GM18511 (cell line): ENCODE measurements at regions not wholly inside any gene's neighbourhood (a gene's known extent, or its start where the extent isn't known, plus 50 kb on each side); places are given as distances from the start of the nearest gene placed in this dataset.

Experiments used
- ATAC-seq: cut with Tn5 transposase; IDR thresholded peaks from one replicate; pipeline ENCODE4 v1.9.1; 2021; ENCODE audit warnings: mild to moderate bottlenecking, moderate library complexity; ENCODE audit not compliant: unreplicated experiment

GRCh38 chr11:119496469-119496868 is 73.5 kb upstream of the THY1 start:
- ATAC-seq: no peak

GRCh38 chr11:119493712-119494111 is 70.7 kb upstream of the THY1 start:
- ATAC-seq: no peak

DNA sequence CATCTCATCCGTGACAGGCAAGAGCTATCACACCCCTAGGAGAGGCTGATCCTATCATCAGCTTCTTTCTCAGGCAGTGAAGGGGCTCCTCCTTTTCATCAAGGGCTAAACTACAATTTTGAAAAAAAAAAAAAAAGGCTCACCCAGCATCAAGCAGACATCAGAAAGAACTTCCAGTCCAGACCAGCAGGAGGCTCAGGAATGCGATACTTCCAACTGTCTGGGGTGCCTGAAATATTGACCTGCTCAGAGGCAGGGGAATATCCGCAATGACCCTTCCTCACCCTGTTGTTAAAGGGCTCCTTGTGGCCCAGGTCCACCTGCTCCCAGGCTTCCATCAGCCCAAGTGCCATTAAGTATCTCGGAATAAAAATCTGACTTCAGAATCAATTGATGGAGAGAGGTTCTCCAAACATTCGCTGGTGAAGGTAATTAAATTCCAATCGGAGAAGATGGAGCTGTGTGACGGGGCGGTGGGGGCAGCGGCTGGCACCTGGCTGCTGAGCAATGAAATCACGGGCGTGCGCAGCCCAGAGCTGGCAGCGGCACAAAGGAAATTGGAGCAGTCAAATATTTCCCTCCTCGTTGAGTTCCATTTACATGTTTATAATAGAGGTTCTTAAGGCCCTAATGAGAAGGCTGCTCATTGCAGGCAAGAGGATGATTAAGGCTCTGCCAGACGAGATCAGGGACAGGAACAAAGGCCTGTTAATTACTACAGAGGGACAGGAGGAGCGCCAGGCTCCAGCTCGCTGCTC is 69.0 kb upstream of the THY1 start:
- ATAC-seq: no peak

GRCh38 chr11:119490253-119491006 is 67.5 kb upstream of the THY1 start:
- ATAC-seq: no peak

GRCh38 chr11:119489087-119489486 is 66.1 kb upstream of the THY1 start:
- ATAC-seq: no peak

DNA sequence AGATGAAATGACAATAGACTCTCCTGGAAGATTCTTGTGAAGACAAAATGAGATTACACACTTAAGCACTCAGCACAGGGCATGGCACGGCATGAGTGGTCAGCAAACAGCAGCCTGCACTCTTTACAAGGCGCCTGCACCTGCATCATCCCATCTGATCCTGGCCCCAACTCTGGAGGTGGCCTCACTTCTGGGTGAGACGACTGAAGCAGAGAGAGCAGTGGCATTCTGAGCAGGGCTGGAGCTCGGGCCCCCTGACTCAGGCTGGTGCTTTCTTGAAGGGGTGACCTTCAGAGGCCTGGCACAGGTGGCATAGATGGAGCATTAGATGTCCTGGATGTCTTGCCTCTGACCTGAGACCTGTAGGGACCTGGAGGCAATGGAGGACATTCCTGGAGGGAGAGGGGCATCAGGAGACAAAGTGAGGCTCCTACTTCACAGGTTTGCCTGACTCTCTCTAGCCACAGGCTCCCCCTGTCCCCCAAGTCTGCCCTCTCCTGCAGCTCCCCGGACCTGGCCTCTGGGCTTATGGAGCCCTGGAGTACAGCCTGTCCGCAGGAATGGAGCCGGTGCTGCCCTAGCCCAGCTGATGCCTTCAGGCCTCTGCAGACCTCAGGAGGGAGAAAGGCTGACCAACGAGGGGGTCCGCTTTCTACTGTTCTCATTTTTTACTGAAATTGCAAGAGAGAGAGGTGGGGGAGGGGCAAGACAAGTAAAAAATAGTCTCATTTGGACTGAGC is 65.5 kb upstream of the THY1 start:
- ATAC-seq: no peak

- ATAC-seq: no peak
Measured at GRCh38 chr11:119486691-119487259, 63.8 kb upstream of the THY1 start.

- ATAC-seq: no peak
Measured at GRCh38 chr11:119486016-119486415, 63.0 kb upstream of the THY1 start.

GRCh38 chr11:119484741-119485605 is 62.0 kb upstream of the THY1 start:
- no peak for ATAC-seq

DNA sequence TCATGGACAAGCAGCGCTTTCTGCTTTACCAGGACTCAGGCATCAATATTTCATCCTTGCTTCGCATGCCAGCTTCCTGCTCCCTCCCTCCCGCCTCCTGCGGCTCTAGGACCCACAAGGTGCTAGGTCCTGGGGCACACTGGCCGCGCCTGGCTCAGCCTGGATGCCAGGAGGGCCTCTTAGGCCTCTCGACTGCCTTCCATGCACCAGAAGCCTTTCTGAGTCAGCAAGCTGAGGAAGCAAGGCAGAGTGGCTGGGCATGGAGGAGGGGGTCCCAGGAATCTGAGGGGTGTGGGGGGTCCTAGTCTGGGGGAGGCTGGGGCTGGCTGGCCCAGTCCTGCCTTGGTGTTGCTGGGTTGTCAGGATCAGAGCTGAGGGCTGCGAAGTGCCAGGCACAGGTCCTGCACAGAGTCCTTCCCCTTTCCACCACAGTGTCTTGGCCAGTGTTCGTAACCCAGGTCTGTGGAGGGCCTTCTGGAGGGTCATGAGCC is 61.0 kb upstream of the THY1 start:
- no peak for ATAC-seq

GRCh38 chr11:119483341-119483880 is 60.4 kb upstream of the THY1 start:
- ATAC-seq: no peak

GRCh38 chr11:119482521-119483011 is 59.6 kb upstream of the THY1 start:
- no peak for ATAC-seq

GRCh38 chr11:119481667-119482400 is 58.9 kb upstream of the THY1 start:
- ATAC-seq: no peak

GRCh38 chr11:119481021-119481666 is 58.2 kb upstream of the THY1 start:
- ATAC-seq: no peak

DNA sequence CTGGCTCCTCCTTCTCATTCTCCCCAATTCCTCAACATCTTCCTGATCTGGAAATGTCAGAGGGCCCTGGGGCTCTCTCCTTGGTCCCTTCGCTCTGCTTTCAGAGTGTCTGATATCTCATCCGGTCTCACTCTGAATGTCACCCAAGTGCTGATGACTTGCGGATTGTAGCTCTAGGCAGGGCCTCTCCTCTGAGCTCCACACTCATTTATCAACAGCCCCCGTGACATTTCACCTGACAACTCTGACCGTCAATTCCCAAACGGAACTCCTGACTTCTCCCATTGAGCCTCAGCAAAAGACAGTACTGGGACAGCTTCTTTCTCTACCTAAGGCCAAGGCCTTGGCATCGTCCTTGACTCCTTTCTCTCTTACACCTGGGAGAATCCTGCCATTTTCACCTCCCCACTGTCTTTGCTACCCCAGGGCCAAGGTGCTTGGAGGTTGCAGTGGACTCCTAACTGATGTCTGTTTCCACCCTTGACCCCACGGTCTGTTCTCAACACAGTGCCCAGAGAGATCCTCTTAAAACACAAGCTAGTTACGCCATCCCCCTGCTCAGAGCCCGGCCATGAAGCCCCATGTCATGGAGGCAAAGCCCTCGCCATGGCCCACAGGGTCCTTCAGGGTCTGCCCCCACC is 57.5 kb upstream of the THY1 start:
- ATAC-seq: no peak

DNA sequence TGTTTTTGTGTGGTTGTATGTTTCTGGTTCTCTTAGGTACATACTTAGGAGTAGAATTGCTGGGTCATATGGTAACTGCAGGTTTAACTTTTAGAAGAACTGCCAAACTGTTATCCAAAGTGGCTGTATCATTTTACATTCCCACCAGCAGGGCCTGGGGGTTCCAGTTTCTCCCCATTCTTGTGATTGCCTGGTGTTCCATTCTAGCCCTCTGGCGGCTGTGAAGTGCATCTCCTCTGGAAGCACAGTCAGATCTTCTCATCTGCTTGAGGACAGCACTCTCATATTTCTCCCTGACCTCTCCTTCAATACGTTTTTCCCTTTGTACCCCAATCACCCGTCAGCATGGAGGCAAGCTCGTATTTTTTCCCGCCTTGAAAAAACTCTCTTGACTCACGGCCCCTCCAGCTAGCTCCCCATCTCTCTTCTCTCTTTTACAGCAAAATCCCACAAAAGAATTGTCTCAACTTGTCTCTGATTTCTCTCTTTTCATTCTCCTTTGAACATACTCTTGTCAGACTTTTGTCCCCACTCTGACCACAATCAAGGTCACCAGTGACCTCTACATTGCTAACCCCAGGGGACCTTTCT is 56.8 kb upstream of the THY1 start:
- no peak for ATAC-seq

DNA sequence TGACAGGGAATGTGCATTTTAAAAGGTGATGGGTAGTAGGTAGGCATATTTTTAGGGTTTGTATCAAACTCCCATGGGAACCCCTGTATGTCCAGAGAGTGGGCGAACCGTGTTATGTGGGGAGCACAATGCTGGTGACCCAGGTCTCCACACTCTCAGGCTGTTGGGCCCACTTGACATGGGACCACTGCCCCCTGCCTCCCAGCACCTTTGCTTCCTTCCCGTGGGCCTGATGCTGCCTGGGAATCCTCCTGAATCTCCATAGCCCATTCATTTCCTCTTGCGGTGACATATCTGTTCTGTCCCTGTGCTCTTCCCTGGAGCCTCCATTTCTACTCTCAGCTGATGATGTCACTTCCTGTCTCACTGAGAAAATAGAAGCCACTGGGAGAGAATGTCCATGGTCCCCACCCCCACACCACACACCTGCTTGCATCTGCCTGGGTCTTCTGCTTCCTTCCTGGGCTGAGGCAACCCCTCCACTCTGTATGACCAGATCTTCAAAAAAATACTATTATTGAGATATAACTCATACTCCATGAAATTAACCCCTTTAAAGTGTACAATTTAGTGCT is 55.8 kb upstream of the THY1 start:
- ATAC-seq: no peak
